ENCODE measurements at regions not wholly inside any gene's neighbourhood (a gene's known extent, or its start where the extent isn't known, plus 50 kb on each side); places are given as distances from the start of the nearest gene placed in this dataset.

- no peak for DNase-seq
These were observed 375.8 kb downstream of the INSC start for GRCh38 chr11:15490535-15490934.

- DNase-seq = no peak
These were observed 378.3 kb downstream of the INSC start for GRCh38 chr11:15493066-15493465.

- no peak for DNase-seq
These were observed 379.3 kb downstream of the INSC start for GRCh38 chr11:15493921-15494620.

GRCh38 chr11:15494740-15495139 is 380.0 kb downstream of the INSC start:
- no peak for DNase-seq

- DNase-seq = no peak
These were observed 380.7 kb downstream of the INSC start for GRCh38 chr11:15495462-15495861.

GRCh38 chr11:15497366-15497765 is 382.6 kb downstream of the INSC start:
- no peak for DNase-seq

DNA sequence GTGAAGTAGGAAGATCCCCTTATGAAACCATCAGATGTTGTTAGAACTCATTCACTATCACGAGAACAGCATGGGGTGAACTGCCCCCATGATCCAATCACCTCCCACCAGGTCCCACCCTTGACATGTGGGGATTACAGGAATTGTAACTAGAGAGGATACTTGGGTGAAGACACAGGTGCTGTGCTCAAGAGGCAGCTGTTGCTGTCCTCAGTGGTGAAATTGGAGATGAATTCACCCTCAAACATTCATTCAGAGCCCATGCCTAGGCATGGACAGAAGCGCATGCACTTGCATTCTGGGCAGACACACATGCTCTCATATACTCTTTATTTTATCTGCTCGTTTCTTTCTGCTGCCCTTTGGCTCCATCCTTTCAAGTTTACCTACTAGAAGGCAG is 385.0 kb downstream of the INSC start:
- DNase-seq = no peak

DNA sequence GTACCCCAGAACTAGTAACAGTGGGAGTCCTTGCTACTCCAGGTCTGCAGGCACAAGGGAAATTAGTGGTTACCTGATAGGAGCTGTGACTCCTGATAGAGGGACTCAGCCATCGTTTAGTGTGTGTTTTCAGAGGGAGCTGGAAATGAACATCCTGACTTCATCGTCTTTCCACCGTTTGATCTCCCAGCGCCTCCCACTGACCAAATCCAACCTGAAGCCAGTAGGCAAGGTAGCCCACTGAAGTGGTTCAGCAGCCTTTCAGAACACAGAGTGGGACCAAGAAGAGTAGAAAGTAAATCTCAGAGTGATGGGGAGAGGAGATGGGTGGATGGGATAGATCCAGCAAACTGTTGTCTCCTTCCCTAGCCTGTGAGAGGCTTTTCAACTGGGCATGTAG is 385.9 kb downstream of the INSC start:
- no peak for DNase-seq

GRCh38 chr11:15501566-15501965 is 386.8 kb downstream of the INSC start:
- no peak for DNase-seq

GRCh38 chr11:15505155-15505554 is 390.4 kb downstream of the INSC start:
- no peak for DNase-seq

DNA sequence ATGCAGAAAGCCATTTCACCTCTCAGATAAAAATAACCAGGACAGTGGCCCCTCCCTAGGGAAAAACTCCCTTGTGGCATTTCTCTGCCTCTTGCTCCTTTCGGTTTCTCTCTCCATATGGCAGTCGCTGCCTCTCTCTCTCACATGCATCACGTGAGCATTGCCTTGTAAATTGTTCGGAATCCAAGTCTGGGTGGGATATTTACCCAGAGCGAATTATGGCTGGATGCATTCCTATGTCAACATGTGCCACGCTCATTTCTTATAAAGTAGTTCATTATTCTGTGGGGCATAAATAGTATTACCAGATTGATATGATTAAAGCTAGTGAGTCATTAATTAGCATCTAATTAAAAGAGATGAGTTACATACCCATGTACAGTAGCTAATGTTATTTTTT is 392.9 kb downstream of the INSC start:
- no peak for DNase-seq

GRCh38 chr11:15509082-15509481 is 394.4 kb downstream of the INSC start:
- no peak for DNase-seq

DNA sequence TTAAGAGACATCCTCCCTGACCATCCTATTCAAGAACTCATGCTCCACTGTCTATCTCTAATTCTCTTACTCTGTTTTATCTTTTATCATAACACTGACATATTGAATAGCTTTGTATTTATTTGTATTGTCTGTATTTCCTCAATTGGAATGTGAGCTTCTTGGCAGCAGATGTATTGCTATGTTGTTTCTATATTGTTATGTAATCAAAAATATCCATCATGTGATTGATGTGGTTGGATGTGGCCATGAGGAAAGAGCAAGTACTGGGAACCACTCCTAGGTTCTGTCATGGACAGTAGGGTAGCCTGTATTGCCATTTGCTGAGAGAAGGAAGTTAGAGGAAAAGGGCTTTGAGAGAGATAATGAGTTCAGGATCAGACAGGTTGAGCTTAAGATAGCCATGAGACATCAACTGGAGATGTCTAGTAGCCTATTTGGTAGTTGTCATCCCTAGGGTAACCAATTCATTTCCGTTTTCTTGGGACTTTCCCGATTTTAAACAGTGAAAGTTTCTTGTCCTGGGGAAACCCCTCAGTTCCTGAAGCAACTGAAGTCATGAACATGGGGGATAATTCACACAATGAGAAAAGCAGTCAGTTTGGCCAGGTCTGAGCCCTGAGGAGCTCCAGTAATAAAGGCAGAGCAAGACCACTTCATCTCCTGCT is 404.5 kb downstream of the INSC start:
- no peak for DNase-seq

- DNase-seq = no peak
These were observed 405.2 kb downstream of the INSC start for GRCh38 chr11:15519911-15520310.

DNA sequence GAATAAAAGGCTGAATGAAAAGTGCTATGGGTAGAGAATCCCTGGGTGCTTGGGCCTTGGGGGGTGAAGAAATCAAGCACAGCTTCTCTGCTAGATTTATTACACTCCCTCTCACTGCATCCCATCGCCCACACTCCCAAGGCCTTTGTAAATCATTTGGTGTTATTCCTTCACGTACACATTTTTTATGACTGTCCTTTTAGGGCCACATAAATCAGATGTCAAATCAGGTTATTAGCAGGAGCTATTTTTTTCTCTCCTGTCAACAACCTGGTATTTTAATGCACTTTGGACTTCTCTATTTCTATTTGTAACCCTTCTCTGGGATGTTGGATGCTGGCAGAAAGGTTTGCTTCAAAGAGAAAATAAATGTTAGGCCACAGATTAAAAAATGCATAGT is 408.8 kb downstream of the INSC start:
- DNase-seq = no peak

GRCh38 chr11:15525582-15525981 is 410.9 kb downstream of the INSC start:
- no peak for DNase-seq

DNA sequence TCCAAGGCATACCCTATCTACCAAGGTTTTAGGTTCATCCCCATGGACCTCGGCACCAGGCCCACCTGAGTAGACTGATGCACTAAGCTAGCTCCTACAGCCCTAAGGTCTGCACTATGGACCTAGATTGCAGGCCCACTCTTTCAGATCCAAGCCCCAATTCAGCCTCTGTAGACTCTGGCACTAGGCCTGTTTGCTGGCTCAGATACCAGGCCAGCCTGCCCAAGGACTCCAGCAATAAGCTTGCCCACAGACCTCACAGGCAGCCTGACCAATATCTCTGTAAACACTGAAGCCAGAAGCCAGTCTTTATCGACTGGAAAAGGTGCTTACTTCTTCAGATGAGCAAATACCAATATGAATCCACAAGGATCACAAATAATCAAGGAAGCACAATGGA is 411.3 kb downstream of the INSC start:
- DNase-seq = no peak

GRCh38 chr11:15526859-15527450 is 412.2 kb downstream of the INSC start:
- no peak for DNase-seq

DNA sequence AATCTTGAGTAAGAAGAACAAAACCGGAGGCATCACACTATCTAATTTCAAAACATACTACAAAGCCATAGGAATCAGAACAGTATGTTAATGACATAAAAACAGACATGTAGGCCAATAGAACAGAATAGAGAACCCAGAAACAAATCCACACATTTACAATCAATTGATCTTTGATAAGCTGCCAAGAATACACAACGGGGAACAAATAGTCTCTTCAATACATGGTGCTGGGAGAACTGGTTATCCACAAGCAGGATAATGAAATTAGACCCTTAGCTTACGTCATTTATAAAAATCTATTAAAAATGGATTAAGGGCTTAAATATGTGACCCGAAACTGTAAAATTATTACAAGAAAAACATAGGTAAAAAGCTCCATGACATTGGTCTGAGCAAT is 417.7 kb downstream of the INSC start:
- DNase-seq = no peak

- DNase-seq = no peak
These were observed 419.5 kb downstream of the INSC start for GRCh38 chr11:15534266-15534665.

DNA sequence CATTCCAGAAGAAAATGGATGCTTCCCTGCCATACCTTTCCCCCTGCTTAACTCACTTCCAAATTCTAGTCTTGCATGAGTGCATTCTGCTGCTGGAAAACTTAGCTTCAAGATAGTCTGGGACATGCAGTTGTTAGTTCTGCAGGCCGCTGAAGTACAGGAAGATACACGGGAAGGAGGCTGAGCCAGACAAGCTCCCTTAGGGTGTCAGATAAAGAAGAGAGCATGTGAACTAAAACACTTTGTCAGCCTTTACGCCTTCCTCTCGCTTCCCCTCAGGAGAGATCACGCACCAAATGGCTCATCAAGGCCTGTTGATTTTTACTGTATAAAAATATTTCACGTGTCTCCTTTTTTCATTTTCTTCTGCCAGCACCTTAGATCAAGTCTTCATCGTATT is 420.7 kb downstream of the INSC start:
- DNase-seq = no peak

- no peak for DNase-seq
These were observed 421.7 kb downstream of the INSC start for GRCh38 chr11:15536438-15536837.

- no peak for DNase-seq
These were observed 424.9 kb downstream of the INSC start for GRCh38 chr11:15539645-15540044.

GRCh38 chr11:15541079-15541478 is 426.4 kb downstream of the INSC start:
- DNase-seq = no peak

- DNase-seq = no peak
These were observed 429.6 kb downstream of the INSC start for GRCh38 chr11:15544353-15544752.

Data from activated effector memory CD4-positive, alpha-beta T cell treated with anti-CD3 and anti-CD28 coated beads, Interleukin-2, amount 50 U/mL, for 16 hours (primary cell).